Bronchial epithelial cell (primary cell): ENCODE measurements at regions not wholly inside any gene's neighbourhood (a gene's known extent, or its start where the extent isn't known, plus 50 kb on each side); places are given as distances from the start of the nearest gene placed in this dataset.
"Not testable (repeated sequence)": the region's sequence is repeated elsewhere in the genome, so short reads cannot be mapped to it uniquely, and the experiment has no call there.

Experiments
- DNase-seq: peaks from one replicate; pipeline ENCODE4 v3.0.0-alpha.2; 2010; ENCODE audit warnings: low read depth
- FAIRE-seq: peaks from 2 replicates; lab custom pipeline; 2011; peaks lifted over from hg19 to GRCh38; lab: Jason Lieb, UNC
- H3K27me3 ChIP-seq: 2 replicates; pipeline ENCODE4 v1.5.1; 2011; ENCODE audit warnings: low read length; ENCODE audit not compliant: control insufficient read depth, insufficient read depth
- H3K36me3 ChIP-seq: 2 replicates; pipeline ENCODE4 v1.5.1; 2011; ENCODE audit warnings: low read length; ENCODE audit not compliant: control insufficient read depth, insufficient read depth
- H3K4me3 ChIP-seq: 2 replicates; pipeline ENCODE4 v1.5.1; 2011; ENCODE audit warnings: mild to moderate bottlenecking, low read depth, low read length, control low read depth
- CTCF ChIP-seq: IDR thresholded peaks from 2 replicates; pipeline ENCODE4 v1.5.1; 2011; ENCODE audit warnings: mild to moderate bottlenecking, moderate library complexity, low read length, control low read depth, inconsistent platforms; ENCODE audit not compliant: insufficient read depth, severe bottlenecking

GRCh38 chr4:66567551-66567950, 897.3 kb upstream of the EPHA5 start:
- no peak overlapping the region for H3K4me3 ChIP-seq
- no peak for FAIRE-seq
- no peak for DNase-seq
- no peak for TF ChIP-seq CTCF
- no peaks in the 10 kb centered on the region for H3K36me3 ChIP-seq
- H3K27me3 ChIP-seq = no peaks in the 10 kb centered on the region

- no peak overlapping the region for H3K4me3 ChIP-seq
- TF ChIP-seq CTCF = no peak
- no peaks in the 10 kb centered on the region for H3K36me3 ChIP-seq
- H3K27me3 ChIP-seq = no peaks in the 10 kb centered on the region
- FAIRE-seq (no peak), DNase-seq (no peak)
Observed at GRCh38 chr4:66565801-66566200, 895.5 kb upstream of the EPHA5 start.

GRCh38 chr4:66564901-66565651, 894.8 kb upstream of the EPHA5 start:
- DNase-seq (peak; percentile 23), FAIRE-seq (no peak)
- Histone ChIP-seq H3K36me3 (no peaks in the 10 kb centered on the region), H3K27me3 (no peaks in the 10 kb centered on the region), H3K4me3 (no peak overlapping the region)
- no peak for TF ChIP-seq CTCF

- Histone ChIP-seq H3K27me3 (no peaks in the 10 kb centered on the region), H3K4me3 (no peak overlapping the region), H3K36me3 (no peaks in the 10 kb centered on the region)
- peak; percentile 85 for DNase-seq
- FAIRE-seq = peak; percentile 73
- TF ChIP-seq CTCF = no peak
Observed at GRCh38 chr4:66562276-66562806, 892.1 kb upstream of the EPHA5 start.

- not testable (repeated sequence) for FAIRE-seq, DNase-seq, H3K4me3 ChIP-seq, H3K27me3 ChIP-seq, H3K36me3 ChIP-seq
Observed at GRCh38 chr4:66561465-66562053, 891.3 kb upstream of the EPHA5 start.

- H3K4me3 ChIP-seq = no peak overlapping the region
- FAIRE-seq = no peak
- no peak for TF ChIP-seq CTCF
- no peaks in the 10 kb centered on the region for H3K36me3 ChIP-seq
- no peaks in the 10 kb centered on the region for H3K27me3 ChIP-seq
- DNase-seq = no peak
Observed at GRCh38 chr4:66558651-66559050, 888.4 kb upstream of the EPHA5 start.
